SK-N-DZ (cell line): ENCODE measurements at regions not wholly inside any gene's neighbourhood (a gene's known extent, or its start where the extent isn't known, plus 50 kb on each side); places are given as distances from the start of the nearest gene placed in this dataset.
"Not testable (repeated sequence)": the region's sequence is repeated elsewhere in the genome, so short reads cannot be mapped to it uniquely, and the experiment has no call there.

ENCODE experiments used
- DNase-seq: peaks from one replicate; pipeline ENCODE4 v3.0.0-alpha.2; 2015; ENCODE audit warnings: low spot score

DNA sequence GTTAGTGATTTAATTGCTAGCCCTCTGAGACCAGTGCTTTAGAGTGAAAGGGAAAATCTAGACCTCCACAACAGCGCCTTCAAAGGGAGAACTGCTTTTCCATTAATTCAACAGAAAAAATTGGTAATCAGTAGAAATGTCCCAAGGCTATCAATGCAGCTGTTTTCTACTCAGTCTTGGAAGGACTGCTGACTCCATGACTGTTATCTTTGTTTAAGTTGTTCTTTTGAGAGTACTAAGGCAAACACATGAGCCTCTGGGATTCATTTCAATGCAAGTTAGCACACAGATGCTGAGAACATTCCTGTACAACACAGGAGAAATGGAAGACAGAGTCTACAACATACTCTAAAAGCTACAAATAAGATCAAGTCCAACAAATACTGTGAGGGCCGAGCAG lies 301.7 kb upstream of the PTCHD4 start:
- DNase-seq: no peak

DNA sequence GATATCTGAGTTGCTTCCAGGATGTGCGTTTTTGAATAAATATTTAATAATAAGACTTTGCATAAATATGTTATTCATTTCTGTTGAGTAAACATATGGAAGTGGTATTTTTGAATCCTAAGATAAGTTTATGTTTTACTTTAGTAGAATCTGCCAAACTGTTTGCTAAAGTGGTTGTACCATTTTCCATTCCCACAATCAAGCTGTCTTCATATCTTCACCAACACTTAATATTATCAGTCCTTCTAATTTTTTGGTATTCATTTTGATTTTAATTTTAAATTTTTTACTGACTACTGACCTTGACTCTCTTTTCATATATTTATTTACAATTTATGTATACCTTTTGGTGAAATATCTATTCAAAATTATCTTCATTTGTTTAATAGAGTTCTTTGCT lies 293.9 kb upstream of the PTCHD4 start:
- DNase-seq: no peak

DNA sequence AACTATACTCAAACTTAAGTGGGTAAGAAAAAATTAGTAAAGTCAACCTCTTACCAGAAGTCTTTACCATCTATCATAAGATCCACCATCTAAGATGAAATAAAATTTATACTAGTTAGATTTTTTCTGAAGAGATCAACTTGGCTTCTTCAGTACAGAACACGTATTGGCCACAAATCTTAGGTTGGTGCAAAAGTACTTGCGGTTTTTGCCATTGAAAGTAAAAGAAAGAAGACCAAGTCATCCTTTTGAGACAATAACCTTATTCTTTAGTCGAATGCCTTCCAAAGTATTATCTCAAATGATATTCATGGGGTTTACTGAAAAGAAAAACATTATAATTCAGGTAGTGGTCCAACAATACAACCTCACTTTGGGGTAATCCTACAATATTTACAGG lies 292.6 kb upstream of the PTCHD4 start:
- DNase-seq: no peak

DNA sequence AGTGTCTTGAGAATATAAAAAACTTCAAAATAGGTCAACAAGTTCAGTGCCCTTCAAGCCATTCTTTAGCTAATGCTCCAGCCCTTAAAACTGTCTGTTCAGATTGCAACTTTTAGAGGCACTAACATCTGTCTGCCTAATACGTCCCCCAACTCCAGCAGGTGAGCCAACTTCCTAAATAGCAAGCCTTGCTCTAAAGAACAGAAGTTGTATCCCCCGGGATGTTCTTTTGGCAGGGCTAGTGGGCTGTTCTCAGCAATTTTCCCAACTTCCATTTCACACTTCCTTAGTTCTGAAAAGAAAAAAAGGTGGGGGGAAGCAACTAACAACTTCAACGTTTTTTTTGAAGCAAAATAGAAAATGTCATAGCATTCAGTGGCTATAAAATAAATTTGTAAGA lies 290.0 kb upstream of the PTCHD4 start:
- no peak for DNase-seq

DNA sequence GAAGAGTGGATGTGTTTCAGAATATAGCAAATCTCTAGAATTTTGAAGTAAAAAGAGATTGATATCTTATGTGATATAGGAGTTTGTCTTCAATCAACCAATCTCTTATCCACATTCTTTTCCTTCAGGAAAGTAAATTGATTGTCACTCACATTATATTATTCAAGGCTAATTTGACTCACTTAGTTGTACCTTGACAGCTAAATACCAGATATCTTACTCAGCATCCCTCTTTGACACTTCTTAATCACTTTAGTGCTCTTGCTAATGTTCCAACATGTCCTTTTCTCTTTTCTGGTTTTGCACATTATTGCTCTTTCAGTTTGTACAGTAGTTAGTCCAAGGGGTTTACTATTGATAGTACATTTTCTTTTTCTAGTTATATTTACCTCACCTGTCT lies 286.9 kb upstream of the PTCHD4 start:
- DNase-seq: no peak

DNA sequence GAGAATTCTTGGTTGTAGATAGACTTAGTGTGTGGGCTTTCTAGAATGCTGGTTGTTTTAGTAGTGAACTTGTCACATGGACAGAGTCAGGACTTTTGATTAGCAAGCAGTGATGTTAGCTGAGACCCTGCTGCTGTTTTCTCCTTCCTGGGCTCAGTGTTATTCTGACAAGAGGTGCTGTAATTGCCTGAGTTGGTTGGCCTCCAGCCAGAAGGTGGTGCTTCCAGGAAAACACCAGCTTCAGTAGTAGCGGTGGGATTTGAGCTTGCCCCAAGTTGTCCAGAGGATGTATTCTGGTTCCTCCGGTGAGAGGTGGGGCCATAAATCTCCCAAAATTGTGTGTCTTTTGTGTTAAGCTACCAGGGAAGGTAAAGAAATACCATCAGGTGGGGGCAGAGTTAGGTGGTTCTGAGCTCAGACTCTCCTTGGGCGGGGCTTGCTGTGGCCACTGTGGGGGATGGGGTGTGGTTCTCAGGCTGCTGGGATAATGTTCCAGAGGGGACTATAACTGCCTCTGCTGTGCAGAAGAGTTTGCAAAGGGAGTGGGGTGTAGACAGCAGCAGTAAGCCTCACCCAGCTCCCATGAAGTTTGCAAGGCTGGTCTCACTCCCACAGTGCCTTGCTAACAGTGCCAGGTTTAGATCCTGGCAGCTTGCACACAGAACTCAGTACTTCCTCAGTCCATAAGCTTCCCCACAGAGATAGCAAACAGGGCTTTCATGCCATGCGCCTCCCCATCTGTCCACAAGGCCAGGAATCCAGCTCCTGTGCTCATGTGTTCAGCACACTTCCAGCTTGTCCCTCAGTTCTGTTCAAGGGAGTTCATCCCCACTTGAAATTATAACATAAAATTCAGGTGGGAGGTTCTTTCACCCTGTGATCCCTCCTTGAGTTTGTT lies 278.4 kb upstream of the PTCHD4 start:
- DNase-seq: no peak

DNA sequence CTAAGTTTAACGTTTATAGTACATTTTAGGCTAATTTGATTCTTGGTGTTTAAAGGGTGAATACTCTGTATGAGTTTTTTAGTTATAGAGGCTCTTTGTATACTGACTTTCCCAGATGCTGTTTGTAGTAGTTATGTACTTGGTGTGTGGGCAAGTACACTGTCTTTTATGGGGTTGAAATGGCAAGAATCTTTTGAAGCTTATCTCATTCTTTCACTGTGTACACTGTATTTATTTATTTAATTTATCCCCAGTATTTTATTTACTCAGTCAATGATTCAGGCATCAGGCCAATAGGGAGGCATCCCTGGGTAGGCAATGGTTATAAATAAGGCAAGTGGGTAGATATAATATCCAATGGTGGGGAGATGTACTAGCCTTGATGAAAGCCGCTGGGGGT lies 277.0 kb upstream of the PTCHD4 start:
- no peak for DNase-seq

DNA sequence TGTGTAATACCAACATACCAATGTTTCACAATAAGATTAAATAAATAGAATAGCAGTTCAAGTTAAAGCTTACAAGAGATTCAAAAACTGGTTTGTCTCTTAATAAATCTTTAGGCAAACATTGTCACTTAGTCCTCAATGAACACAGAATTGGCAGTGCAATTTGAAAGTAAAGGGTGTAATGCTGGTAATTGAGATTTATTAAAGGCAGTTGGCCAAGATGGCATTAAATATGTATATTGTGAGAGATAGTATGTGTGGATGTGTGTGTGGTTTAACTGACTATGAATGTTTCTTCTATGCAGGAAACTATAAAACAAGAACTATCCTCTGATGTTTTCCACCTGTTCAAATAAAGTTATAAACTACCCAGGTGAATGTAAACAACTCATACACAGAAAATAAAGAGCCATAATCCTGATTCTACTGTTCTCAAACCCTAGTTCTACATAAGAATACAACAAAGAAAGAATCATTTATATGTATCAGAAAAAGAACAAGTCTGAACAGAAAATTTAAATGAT lies 267.9 kb upstream of the PTCHD4 start:
- DNase-seq: no peak

DNA sequence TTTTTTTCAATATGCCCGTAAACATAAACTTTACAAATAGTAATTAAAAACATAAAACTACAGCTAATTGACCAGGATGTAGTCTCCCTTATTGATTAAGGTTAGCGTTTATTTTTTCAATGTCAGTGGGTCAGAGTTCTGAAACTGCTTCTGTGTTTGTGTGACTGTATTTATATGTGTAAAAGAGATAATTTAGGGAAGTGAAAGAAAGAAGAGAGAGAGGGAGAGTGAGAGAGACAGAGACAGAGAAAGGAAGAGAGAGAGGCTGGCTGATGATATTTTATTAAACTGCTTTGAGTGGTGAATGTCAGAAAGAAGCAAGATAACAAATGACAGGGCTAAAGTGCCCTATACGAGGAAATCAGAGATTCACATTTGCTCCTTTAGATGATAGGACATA lies 266.1 kb upstream of the PTCHD4 start:
- no peak for DNase-seq

DNA sequence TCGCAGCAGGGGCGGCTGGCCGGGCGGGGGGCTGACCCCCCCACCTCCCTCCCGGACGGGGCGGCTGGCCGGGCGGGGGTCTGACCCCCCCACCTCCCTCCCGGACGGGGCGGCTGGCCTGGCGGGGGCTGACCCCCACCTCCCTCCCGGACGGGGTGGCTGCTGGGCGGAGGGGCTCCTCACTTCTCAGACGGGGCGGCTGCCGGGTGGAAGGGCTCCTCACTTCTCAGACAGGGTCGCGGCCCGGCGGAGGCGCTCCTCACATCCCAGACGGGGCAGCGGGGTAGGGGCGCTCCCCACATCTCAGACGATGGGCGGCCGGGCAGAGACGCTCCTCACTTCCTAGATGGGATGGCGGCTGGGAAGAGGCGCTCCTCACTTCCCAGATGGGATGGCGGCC lies 260.2 kb upstream of the PTCHD4 start:
- DNase-seq: not testable (repeated sequence)

DNA sequence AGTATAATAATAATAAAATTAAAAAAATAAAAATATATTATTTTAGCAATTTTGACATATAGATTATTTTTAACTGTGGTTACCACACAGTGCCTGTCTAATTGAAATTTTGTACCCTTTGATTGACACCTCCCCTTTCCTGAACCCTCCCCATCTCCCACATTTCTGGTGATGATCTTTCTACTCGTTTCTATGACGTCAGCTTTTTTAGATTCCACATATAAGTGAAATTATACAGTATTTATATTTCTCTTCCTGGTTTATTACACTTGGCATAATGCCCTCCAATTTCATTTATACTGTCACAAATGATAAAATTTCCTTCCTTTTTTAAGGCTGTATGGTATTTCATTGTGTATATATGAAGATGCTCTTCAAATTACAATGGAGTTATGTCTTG lies 258.1 kb upstream of the PTCHD4 start:
- DNase-seq: no peak

DNA sequence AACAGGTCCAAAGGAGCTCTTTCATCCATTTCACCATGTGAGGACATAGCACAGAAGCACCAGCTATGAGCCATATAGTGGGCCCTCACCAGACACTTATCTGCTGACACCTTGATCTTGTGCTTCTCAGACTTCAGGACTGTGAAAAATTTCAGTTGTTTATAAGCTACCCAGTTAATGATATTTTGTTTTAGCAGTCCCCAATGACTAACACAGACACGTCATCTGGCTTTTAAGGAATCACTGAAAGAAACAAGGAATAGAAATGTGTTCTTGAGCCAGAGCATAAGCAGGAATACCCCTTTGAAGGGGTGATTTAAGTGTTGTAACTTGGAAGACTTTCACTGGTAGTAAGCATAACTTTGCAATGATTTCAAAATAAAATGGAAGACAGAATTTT lies 214.7 kb upstream of the PTCHD4 start:
- no peak for DNase-seq

DNA sequence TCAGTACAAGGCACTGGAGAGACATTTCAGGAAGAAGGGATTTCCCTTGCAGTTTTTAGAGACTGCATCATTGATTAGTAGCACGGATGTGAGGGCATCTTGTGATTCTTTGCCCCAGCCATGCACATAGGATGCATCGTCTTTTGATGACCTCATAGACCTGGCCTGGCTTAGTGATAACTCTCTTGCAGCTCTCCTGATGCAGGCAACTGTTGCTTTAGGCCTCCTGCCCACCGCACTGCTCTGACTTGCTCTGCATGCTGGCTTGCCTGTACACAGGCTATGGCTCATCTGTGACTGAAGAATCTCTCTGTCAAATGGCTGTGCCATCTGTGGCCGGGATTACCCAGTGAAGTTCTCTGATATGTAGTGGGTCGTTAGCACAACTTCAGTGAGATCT lies 207.7 kb upstream of the PTCHD4 start:
- no peak for DNase-seq

DNA sequence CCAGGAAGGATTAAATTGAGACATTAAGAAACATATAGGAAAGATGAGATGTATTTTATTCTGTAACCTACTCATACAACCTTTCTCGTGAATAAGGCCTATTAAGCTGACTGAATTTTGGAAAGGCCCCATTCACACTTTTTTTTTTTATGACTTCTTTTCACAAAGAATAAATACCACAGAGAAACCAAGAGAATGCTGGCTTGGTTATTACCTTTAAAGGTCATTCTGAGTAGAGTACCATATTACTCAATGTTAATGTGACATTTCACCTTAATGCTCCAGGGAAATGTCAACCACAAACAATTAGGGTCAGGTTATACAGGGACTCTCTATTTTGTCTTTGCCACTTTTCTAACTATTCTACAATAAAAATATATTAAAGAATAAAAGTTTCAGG lies 204.9 kb upstream of the PTCHD4 start:
- no peak for DNase-seq

DNA sequence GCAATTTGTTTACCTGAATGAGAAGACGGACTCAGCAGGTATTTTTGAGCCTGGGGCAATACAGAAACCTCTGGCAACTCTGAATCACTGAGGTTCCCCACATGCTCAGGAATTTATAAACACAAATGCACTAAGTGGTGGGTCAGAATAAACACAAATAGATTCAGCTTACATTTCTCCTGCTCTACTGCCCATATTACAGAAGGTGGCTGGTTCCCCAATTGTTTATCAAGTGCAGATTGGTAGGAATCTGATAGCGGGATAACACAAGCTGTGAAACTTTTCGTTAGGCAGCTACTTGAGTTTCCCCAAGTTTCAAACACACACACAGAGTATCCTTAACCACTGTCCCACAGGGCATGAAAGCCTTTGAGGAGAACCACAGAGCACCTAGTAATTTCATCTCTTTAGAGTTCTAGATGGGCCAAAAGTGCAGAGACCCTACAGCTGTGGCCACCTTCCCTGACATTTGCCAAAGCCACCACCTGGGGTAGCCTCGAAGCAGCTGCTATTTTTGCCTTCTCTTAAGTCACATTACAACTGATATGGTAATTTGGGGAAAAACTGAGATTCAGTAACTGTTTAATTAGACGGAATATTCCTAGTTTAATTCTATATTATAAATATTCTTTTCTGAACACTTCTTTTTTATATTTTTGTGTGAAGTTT lies 204.2 kb upstream of the PTCHD4 start:
- no peak for DNase-seq

DNA sequence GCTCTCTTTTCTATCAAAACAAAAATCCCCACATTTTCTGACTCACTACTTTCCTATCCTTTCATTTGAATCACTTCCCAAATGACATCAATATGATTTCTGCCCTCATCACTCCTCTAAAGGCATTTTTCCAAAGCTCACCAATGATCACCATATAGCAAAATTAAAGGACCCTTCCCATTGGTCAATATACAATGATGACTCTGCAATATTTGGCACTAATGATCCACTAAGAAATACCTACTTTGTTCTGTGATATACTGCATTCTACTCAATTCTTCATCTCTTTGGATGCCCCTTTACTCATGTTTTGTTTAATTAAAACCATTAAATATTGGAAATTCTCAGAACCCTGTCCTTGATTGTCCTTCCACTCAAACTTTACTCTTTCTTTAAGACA lies 200.3 kb upstream of the PTCHD4 start:
- no peak for DNase-seq

DNA sequence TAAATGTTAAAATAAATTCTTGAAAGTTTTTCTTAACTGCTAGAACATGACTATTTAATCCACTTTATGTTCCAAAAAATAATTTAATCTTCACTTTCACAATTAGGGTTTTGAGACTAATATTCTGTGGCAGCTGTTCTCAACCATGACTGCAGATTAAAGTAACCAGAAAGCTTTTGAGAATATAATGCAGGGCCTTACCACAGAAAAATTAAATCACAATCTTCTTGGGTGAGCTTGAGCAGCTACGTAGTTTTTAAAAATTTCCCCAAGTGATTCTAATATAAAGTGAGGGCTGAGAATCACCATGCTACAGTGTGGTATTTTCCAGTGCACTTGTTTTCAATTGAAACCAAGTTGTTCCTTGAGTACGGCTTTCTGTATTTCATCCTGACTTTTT lies 196.6 kb upstream of the PTCHD4 start:
- DNase-seq: no peak

DNA sequence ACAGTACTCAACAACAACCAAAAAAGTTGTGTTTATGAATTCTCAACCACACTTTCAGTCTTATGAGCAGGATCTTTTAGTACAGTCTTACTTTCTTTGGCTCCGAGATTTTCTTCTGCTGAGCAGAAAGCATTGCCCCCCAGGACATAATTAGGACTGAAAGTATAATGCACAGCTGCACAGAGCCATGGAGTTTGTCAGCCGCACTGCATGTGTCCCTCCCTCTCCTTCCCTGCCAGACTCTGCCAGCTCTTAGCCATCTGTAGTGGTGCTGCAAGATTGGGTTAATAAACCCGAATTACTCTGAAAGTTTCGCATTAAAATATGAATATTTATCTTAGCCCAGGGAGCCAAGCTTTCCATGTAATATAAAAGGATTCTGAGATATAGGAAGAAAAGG lies 179.6 kb upstream of the PTCHD4 start:
- no peak for DNase-seq

DNA sequence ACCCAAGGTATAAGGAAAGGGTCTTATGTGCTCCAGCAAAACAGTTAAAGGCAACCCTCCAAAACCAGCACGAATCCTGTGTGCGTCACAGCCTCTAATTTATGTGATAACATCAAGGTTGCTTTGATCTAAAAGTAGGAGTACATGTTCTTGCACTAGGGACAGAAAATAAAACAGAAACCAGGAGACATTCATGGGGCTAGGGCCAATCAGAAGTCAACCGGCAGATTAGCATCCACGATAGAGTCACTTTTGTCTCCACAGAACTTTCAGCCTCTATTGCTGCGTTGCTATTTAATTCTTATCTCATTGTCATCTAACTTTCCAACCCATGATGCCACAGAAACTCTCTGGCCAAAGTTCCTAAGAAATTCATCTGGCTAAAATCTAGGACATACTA lies 178.8 kb upstream of the PTCHD4 start:
- DNase-seq: no peak

DNA sequence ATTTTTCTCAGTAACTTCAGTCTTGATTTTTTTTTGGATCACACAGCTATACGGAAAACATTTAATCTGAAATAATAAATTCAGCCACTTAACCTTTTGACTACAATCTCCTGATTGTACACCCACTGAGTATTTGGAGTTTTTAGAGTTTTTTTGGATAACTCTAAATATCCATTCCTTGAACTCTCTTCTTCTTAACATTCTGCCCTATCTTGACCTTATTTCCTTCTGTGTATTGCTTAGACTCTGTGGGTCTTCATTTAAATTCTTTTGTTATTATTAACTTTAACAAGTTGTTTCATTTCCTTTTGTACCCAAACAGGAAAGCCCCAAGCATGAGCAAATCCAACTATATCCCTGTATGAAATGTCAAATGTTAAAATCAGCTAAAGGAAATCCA lies 170.2 kb upstream of the PTCHD4 start:
- DNase-seq: no peak

DNA sequence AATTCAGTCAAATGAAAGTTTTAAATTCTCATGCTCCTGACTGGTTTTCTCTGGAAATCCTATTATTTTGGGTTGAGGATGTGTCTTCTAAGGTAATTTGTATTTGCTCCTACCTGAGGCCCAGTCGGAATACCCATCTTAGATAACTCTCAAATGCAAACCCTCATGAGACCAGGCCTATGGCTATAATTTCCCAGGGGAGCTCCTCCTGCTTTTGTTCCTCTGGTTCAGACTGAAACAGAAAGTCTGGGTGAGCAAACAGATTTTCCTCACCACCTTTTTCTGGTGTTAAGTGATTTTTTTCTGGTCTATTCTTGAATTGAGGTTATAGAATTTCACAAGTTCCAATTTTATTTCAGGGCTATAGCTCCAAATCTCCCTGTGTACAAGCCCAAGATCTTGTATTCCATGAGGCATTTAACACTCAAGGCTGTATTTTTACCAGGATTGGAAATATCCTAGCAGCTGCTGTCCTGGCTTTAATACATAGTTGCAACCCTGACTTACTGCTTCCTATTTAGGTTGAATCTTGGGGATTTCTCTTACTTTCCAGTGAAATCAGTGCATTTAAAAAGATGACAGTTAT lies 169.1 kb upstream of the PTCHD4 start:
- DNase-seq: no peak

DNA sequence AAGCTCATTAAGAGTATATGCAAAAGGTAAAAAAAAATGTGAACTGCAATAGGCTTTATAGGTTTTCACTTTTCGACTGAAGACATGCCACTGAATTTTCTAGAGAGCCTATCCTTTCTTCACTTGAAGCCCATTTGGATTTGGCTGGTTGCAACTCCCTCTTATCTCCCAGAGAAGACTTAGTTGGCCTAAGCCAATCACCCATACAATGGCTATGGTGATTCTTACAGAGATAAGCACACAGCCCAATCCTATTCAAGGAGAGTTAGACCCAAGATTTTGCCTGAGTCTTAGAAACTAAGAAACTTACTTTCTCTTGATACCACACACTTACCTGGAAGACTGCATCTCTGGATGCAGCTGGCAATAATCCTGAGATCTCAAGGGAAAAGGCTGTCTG lies 167.3 kb upstream of the PTCHD4 start:
- DNase-seq: no peak

DNA sequence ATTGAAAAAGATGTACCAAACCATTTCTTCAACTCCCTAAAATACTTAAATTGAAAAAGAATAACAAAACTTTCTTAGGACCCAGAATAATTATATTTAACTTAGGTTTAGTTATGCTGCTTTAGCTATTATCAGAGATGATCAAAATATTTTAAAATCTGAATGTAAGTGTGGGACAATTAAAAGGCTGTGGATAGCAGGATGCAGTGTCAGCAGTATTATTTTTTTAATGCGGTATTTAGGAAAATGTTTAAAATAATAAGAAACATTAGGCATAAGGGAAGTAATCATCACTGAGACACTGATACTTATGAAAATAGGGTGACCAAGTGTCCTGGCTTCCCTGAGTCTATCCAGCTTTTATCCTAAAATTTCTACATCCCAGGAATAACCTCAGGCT lies 161.5 kb upstream of the PTCHD4 start:
- no peak for DNase-seq
